RPMI8226 (cell line): ENCODE measurements at regions not wholly inside any gene's neighbourhood (a gene's known extent, or its start where the extent isn't known, plus 50 kb on each side); places are given as distances from the start of the nearest gene placed in this dataset.

Experiments used
- DNase-seq: peaks from one replicate; pipeline ENCODE4 v3.0.0-alpha.2; 2015

- DNase-seq: no peak
Measured at GRCh38 chr5:68455216-68455615, 239.7 kb downstream of the PIK3R1 start.

GRCh38 chr5:68456756-68457217 lies 241.2 kb downstream of the PIK3R1 start:
- no peak for DNase-seq

GRCh38 chr5:68457285-68457684 lies 241.7 kb downstream of the PIK3R1 start:
- no peak for DNase-seq

- no peak for DNase-seq
Measured at GRCh38 chr5:68458416-68459021, 243.0 kb downstream of the PIK3R1 start.

- DNase-seq: no peak
Measured at GRCh38 chr5:68459093-68459809, 243.7 kb downstream of the PIK3R1 start.

- no peak for DNase-seq
Measured at GRCh38 chr5:68459810-68460139, 244.2 kb downstream of the PIK3R1 start.

- peak; percentile 67 for DNase-seq
Measured at GRCh38 chr5:68460147-68460798, 244.7 kb downstream of the PIK3R1 start.

GRCh38 chr5:68463606-68464005 lies 248.1 kb downstream of the PIK3R1 start:
- DNase-seq: no peak

GRCh38 chr5:68464424-68464823 lies 248.9 kb downstream of the PIK3R1 start:
- DNase-seq: no peak

- no peak for DNase-seq
Measured at GRCh38 chr5:68465133-68465532, 249.6 kb downstream of the PIK3R1 start.

- no peak for DNase-seq
Measured at GRCh38 chr5:68465934-68466551, 250.5 kb downstream of the PIK3R1 start.

GRCh38 chr5:68467208-68467607 lies 251.7 kb downstream of the PIK3R1 start:
- DNase-seq: no peak

GRCh38 chr5:68467794-68468193 lies 252.2 kb downstream of the PIK3R1 start:
- DNase-seq: no peak

- no peak for DNase-seq
Measured at GRCh38 chr5:68468322-68468721, 252.8 kb downstream of the PIK3R1 start.

- DNase-seq: no peak
Measured at GRCh38 chr5:68475476-68475983, 260.0 kb downstream of the PIK3R1 start.

- DNase-seq: no peak
Measured at GRCh38 chr5:68476854-68477253, 261.3 kb downstream of the PIK3R1 start.

- no peak for DNase-seq
Measured at GRCh38 chr5:68478301-68479095, 262.9 kb downstream of the PIK3R1 start.

- no peak for DNase-seq
Measured at GRCh38 chr5:68479524-68479923, 264.0 kb downstream of the PIK3R1 start.

GRCh38 chr5:68480335-68480940 lies 264.9 kb downstream of the PIK3R1 start:
- DNase-seq: no peak

GRCh38 chr5:68482199-68482598 lies 266.6 kb downstream of the PIK3R1 start:
- no peak for DNase-seq

GRCh38 chr5:68484307-68485068 lies 268.9 kb downstream of the PIK3R1 start:
- DNase-seq: no peak

GRCh38 chr5:68489556-68489955 lies 274.0 kb downstream of the PIK3R1 start:
- DNase-seq: no peak
